Femur (tissue), 1 donor: ENCODE measurements at regions not wholly inside any gene's neighbourhood (a gene's known extent, or its start where the extent isn't known, plus 50 kb on each side); places are given as distances from the start of the nearest gene placed in this dataset.
A peak's percentile ranks its signal among the peaks of the same experiment; 100 is the strongest.

ENCODE experiments used
- DNase-seq: peaks from one replicate; pipeline ENCODE4 v3.0.0-alpha.2; 2017

DNA sequence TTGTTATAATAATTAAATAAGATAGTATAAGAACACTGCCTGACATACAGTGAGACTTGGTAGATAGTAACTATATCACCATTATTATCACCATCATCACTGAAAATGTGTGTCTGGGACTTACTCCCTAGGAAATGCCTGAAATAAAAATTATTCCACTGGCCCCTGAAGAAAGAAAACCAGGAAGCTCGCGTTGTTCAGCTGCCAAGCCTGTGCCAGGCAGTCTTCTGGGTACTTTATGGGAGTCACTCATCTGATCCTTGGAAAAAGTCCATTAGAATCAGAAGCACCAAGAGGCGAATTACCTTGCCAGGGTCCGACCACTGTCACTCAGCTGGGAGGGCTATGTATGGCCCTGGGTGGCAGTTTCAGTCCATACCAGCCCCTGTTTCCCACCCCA lies 220.3 kb upstream of the TPM1 start:
- DNase-seq, result no peak

DNA sequence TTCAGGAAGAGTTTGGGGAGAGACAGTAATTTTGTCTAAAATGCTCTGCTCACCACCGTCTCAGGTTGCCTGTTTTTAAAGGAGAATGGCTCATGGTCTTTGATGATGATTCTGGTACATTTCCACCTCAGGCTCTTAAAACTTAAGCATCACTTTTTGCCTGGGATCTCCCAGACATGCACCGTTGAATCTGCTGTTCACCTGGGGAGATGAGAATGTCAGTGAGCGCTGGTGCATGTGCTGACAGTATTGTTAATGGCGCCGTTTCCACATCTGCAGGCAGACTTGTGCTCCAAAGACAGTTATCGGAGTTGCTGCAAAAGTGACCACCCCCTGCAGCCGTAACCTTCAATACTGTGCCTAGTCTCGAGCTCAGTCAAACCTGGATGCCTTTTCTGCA lies 219.0 kb upstream of the TPM1 start:
- no peak for DNase-seq

DNA sequence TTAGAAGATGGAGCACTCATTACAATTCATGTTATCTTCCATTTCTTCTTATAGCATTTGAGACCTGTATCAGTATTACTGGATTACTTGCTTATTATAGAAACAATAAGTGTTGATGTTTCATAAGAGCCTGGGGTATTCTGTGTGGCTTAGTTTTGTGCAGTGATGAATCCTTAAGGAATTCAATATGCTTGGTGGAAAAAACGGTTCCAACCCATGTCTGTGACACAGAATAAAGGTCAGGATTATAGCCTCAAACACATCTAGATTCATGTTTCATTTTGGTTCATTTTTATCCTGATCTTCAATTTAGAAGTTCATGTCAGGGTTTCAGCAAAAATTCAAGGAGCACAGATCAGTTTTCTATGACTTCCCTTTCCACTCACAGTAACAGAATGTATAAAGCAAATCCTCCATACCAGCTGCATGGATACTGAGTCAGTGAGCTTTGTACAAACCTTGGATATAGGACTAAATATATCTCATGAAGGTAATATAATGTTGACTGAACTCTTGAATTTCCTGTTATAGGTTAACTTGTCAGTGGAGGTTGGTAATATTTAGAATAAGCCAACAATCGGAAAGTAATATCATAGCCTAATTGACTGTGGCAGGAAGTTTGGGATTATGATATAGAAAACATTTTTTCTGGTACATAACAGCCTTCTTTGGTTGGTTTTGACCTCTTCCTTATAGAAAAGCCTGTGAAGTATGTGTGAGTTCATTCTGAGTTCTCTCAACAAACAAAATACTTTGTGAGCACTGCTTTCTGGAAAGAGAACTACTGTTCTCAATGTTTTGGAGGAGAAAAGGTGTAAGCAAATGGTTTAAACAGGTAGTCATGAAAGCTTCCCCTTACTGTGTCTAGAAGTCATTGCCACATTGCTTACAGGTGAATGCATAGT lies 218.2 kb upstream of the TPM1 start:
- no peak for DNase-seq

DNA sequence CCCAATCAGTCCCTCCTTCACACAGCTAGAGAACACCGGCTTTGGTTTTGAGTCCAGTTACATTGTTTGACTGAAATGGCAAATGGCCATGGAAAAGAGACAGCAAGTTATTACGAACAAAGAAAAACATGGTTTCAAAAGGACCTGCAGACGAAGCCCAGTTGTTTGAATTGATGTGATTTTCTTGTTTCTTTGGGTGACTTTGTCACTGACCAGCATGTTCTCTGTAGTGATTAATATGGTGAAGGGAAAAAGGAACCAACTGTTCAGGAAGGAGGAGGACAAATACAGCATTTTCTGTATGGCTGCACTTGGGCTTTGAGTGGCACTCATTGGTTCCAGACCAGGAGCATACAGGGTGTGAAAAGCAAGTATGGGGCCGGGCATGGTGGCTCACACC lies 217.4 kb upstream of the TPM1 start:
- no peak for DNase-seq

DNA sequence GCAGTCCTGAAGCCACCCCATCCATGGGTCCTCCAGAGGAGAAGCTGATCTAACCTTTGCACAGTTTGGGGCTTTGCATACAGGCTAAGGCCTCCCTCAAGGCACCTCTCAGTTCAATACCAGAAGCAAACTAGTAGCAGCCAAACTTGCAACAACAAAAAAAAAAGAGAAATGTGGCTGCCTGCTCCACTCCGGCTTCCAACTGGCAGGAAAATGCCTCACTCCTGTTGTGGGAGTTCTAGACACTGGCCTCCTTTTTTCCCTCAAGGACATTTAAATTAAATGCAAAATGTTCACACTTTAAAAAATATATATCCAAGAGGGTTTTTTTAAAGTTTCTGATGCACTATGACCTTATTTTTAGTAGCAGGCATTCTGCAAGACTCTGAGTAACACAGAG lies 216.0 kb upstream of the TPM1 start:
- no peak for DNase-seq

DNA sequence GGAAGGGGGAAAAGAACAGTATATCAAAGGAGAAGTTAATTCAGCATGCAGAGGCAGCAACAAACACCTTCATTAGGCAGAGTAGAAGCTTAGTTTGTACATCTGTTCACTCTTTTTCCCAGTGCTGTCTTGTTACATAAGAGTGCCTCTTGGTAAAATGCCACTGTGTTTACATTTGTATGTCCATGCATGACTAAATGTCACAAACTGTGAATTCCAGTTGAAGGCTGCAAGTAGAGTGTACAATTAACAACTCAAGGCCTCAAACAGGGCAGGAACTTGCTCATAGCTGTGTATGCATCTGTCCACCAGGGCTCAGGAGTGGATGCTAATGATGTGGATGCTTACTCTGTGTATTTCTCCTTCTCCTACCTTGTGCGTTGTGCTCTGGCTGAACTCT lies 214.2 kb upstream of the TPM1 start:
- DNase-seq, result no peak

DNA sequence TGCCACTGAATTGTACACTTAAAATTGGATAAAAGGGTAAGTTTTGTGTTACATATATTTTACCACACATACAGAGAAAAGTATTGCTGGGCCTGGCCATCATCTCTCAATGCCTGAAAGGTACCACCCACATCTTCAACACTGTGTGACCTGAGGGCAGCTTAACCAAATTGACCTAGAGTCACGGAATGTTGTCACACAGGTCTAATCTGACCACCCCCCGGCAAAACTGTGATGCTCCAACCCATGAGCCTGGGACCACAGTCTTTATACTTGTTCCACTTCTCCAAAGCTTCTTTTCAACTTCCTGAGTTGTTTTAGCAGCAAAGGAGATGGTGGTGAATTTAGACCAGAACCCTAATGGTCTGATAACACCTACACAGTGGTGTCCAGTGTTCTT lies 210.3 kb upstream of the TPM1 start:
- DNase-seq, result no peak

DNA sequence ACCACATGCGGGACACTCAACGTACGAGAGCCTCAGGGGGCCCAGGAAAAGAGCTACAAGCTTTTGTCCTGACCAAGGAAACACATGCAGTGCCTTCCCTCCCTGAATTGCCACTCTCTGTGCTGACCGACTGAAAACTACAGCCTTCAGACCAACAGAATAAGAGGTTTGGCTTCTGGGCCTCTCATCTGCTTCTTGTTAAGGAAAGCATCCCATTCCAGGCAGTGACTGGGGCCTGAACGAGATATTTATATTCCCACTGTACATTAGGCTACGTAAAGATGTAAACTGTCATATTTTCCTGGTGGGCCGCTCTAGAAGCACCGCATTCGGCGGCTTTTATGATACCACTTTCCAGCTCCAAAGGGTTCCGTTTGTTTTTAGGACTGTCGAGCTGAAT lies 208.9 kb upstream of the TPM1 start:
- DNase-seq, result peak; percentile 86

DNA sequence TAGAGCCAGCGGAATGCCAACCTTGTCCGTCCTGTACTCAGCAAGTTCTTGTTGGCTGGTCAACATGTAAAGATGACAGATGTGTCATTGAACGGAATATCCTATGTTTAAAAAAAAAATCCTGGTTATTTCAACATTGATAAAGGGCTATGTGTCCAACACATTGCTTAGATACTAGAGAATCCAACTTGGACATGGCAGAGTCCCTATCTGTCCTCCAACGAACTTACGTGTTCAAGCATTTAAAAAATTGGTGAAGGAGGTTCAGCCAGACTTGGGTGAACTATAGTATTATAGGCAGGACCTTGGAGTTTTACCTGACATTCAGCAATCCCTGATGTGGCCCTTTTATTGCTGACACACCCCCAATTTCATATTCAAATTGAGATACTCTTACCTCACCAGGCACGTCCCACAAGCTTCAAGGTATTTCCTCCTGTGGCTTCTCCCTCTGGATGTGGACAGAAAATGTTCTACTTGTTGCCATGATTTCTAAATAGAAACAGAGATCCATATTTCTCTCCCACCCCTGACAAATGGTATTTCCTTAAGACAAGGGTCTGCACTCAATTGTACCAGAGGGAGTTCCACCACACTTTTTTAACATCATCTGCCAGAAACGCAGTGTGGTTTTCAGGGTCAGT lies 207.7 kb upstream of the TPM1 start:
- DNase-seq, result no peak

DNA sequence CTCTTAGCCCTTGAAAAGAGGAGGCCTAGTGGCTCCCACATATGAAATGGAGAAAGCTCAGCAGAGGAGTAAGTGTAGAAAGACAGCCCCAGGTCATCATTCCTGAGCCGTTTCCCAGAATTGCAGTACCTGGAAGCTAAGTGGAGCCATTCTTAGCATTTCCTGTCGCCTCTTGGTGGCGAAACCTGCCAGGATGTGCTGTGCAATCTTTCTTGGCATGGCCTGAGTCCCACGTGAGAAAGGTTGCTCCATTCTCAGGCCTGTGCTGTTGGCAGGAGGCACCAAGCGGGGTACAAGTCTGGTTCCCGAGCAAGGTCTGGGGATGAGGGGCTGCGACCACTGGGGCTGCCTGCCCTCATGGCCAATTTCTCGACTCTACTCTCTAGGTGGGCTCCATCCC lies 207.2 kb upstream of the TPM1 start:
- DNase-seq, result no peak

DNA sequence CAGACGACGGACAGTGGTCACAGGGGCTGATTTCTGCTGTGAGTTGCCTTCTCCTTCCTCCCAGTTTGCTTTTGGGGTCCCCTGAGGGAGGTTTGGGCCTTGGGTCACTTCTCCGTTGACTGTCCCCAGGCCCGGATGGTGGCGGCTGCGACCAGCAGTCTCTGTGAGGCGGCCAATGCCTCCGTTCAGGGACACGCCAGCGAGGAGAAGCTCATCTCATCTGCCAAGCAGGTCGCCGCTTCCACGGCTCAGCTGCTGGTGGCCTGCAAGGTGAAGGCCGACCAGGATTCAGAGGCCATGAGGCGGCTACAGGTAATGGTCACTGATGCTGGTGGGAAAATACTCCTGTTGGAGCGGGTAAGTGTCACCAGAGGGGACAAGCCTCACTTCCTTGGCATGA lies 206.8 kb upstream of the TPM1 start:
- DNase-seq, result no peak

DNA sequence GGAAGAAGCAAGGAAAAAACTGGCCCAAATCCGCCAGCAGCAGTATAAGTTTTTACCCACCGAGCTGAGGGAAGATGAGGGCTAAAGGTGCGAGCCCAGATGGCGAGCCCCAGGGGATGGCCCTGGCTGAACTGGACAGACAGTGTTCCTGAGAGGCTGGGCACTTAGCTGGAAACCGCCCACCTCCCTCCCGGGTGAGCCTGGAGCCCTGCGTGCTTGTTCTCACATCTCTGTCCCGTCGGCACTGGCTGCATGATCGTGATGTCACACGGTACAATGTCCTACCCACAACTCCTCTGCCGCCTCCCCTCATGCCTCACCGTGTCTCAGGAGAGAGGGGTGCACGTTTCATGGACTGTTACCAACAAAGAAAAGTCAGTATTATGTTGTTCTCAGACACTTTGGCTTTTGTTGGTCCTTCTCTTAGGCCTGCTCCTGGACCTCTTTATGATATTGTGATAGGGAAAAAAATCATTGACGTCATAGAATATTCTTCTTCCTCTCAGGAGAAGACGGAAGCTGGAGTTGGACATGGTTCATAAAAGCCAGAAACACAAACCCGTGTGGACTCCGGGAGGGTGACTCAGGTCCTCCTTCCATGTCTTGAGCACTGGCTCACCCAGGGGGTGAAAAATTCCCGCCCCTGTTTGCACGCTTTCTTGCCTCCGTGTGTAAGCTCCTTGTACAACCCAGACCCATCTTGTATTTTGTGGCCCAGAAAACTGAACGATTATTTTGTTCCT lies 201.8 kb upstream of the TPM1 start:
- DNase-seq, result no peak

DNA sequence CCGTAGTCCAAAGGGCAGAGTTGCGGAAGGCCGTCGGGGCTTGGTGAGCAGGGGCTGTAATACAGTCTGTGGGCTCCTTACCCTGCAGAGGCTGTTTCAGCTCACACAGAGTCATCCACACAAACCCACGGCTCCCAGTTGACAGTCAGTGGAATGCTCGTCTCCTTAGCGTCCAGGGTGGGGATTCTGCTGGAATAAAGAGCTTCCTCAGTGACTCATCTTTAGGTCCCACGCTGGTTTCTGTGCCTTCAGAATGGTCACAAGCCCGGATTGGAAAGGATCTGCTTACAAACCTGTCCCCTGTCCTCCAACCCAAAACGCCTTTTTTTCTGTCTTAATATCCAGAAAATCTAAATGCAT lies 201.3 kb upstream of the TPM1 start:
- no peak for DNase-seq

DNA sequence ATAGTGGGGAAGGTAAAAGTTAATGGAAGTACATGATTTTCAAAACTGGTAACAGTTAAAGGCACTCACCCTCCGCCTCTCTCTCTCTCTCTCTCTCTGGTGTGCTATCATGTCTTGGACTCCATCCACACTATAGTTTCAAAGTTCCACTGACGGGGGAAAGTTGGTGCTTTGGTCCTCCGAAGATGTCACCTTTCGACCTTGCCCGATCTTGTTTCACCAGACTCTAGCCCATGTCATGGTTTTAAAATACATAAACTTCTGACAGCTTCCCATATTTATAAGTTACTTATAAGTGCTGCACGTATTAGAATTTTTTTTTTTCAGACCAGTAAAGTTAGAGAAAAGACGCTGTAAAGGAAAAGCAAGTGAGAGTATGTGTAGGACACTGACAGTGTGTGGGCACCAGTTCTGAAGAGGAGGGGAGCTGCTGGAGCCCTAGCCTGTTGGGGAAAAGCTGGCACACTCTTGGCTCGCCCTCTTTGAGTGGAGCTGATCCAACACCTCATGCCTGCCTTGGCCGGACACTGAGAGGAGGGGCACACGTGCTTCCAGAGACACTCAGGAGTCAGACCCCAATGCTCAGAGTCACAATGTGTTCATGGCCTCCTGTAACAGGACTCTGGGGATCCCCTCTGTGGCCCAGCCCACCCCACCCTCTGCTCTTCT lies 200.5 kb upstream of the TPM1 start:
- DNase-seq, result no peak

DNA sequence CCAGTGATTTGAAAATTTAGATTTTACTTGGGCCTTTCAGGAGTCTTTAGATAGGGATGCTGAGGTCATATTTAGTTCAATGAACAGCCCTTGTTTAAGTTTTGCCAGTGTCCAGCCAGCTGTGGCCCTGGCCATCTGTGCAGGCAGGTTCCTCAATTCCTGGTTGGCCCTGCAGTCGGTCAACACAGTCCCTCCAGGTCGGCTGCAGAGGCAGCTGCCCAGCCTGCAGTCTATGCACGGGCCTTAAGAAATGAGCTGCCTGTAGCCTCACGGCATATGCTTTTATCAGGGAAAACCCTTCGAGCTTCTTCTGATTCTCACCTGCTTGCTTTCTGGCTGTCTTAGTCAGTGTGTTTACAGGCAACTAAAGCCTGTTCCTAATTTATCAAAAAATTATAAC lies 199.2 kb upstream of the TPM1 start:
- no peak for DNase-seq

DNA sequence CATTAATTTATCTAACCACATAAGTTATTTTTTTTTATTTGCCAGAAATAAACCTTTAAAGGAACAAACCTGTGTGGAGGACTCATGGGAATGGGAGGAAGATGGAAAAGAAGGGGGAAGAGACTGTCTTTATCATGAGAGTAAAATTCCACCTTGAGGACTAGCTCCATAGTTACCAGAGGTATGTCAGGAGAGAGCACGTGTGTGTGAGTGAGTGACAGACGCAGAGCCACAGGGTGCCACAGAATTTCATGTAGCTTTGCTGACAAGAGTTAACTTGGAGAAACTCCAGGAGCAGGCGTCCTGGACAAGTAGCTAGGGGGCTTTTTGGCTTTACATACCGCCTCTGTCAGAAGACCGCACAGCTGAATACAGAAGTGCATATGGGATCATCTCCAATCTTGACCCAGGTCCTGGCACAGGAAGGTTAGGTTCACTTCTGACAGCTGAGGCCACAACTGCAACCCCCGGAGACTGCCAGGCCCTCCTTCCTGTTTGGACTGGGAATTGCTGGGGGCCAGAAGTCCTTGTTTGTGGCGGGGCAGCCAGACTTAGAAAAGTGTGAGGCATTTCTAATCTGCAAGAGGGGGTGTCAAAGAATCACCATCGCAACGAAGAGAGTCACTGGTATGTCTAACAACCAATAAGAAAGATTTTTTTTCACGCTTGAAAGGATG lies 197.8 kb upstream of the TPM1 start:
- DNase-seq, result no peak

DNA sequence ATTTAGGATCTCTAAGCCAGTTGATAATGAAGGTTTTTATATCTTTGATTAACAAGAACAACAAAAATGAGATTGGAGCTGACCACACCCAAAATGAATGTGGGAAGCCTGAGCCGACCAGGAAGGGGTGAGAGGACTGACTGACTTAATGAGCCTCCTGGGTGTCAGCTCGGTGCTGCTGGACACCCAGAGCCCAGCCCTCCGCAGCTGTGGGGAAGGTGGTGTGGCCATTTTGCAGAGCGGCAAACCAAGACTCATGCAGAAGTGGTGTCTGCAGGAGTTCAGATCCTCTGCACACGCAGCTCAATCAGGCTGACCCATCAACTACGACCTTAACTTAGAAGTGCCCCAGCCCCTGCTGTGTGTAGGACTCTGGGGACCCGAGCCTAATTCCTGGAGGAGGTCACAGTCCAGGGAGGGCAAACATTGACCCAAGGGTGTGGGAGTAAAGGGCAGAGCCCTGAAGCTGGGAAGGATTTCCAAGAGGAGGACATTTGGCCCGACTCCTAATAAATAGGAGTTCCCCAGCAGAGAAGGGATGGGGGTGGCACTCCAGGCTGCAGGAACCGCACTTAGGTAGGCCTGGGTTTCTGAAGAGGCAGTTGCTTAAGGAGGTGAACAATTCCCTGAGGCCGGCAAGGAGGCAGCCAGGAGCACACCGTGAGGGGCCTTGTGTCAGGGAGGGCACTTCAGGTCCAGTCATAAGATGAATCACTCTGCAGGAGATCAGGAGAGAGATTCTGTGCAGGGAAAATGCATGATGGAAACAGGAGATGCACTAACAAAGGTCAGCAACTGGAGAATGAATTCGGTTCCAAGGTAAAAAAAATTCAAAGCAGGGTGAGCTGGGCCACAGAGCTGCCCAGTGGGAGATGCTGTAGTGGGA lies 197.1 kb upstream of the TPM1 start:
- no peak for DNase-seq

DNA sequence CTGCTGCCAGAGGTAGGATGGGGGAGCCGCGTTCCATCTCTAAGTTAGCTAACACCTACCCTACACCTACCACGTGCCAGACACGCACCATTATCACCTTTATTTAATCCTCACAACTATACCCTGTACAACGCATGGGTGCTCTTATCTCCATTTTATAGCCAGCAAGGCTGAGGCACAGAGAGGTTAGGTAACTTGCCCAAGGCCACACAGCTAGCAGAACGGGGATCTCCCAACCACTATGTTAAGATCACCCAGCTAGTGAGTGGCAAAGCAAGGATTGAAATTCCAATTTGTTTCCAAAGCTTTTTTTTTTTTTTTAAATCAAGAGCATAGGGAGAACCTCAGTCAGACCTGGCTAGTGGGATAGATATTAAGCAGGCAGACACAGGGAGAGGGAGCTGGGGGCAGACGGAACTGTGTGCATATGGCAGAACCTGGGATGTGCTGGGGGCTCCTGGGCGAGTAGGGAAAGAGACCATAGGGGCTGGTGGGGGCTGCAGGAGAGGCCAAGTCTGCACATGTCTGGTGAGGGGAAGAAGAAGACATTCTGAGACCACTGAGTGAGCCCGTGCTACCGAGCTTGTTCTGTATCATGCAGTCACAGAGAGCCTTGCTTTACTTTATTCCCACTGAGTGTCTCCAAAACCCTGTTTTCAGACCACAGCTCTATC lies 196.3 kb upstream of the TPM1 start:
- DNase-seq, result no peak

DNA sequence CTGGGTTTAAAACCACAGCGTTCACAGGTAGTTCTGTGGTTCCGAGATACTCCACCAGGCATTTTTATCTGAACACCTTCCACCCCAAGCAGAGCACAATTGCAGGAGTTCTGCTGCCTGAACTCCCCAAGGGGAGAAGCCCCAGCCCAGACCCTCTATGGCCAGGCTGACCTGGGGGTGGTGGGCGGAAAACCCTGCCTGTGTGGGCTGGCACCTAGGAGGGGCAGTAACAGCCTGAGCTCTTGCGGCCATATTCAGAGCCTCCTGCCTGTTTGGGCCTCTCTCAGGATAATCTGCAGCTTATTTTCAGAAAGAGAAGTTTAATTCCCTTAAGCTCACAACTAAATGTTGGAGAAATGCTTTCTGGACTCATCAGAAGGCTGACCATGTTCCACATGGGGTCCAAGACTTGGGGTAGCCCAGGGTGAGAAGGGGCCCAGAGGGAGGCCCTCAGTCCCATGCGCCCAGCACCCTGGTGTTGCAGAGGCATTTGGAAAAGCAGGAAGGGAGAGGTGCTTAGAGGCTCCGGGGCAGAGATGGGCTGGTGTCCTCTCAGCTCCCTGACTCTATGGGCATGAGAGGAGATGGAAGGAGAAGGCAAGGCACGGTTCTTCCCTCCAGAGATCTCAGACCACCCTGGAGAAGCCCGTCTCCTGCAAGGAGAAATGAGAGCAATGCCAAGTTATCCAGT lies 195.6 kb upstream of the TPM1 start:
- DNase-seq, result no peak

DNA sequence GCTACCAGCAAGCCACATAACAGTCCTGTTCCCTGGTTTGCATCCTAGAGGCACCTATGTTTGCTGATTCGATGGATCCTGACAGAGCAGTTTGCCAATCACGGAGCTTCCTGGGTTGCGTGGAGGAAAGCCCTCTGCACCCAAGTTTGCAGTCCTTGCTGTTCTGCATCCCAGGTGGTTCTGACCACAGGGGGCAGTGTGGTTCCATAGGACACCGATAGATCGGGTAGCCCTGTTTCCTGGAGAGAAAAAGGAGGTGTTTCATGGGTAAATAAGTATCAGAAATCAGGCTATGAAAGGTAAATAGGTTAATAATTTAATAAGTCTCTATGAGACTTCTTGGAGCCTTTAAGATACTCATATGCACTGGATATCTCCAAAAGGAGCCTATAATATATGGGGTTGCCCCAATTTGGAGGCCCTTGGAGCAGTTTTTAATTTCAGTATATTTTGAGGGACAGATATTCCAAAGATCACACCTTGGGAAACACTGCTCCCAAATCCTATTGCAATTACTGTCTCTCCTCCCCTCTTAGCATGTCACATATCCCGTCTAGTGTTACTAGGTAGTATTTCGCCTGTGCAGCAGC lies 194.6 kb upstream of the TPM1 start:
- DNase-seq, result no peak
